Cerebellar cortex (tissue), 1 donor: ENCODE measurements at regions not wholly inside any gene's neighbourhood (a gene's known extent, or its start where the extent isn't known, plus 50 kb on each side); places are given as distances from the start of the nearest gene placed in this dataset.

Experiments
- DNase-seq: peaks from one replicate; pipeline ENCODE4 v3.0.0-alpha.2; 2015; ENCODE audit warnings: low spot score

DNA sequence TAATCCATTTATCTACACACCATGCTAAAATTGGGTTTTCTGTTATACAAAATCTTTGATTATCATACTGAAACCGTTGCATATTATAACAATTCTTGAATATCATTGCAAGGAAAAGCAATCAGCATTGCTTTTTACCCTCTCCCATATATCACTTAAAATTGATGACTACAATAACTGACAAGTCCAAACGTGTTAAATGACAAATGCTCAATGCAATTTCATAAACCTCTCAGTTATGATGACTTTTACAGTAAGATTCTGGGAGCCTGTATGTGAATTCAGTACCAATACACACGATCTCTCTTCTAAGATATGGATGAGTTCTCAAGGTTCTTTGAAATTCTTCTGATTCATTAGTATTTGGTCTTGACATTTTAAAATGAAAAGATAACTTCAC is 368.5 kb upstream of the TRIB2 start:
- DNase-seq: no peak

DNA sequence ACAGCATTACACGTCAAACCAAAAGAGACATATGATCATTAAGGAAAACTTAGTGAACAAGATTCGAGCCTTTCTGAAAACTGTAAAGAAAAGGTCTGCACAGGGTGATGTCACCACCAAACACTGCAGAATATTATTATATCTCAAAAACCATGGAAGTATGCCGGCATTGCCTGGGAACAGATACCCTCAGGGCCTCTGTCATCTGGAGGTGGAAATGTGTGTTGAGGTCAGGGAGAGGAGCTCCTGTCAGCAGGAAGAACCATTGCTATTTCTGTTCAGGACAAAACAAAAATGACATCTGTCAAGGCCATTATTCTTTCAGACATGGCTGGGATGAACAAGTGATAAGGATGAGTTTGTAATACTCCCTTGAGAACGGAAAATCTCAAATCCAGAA is 365.9 kb upstream of the TRIB2 start:
- no peak for DNase-seq

DNA sequence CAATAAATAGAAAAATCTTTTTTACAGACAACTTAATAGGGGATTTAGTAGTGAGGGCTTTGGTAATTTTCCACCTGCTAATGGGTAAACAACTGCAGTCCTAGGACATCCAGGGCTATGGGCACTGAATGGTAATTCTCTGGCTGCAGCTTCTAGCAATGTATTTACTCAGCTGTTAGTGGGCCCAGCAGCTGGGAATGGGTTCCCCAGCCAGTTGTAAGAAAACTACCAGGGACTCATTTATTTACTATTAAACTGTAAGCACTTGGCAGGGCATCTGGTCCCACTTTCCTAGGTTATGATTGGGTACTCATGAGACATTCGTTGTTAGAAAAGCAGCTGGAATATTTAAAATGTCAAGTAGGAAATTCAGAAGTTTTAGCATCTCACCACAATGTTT is 363.8 kb upstream of the TRIB2 start:
- DNase-seq: no peak

DNA sequence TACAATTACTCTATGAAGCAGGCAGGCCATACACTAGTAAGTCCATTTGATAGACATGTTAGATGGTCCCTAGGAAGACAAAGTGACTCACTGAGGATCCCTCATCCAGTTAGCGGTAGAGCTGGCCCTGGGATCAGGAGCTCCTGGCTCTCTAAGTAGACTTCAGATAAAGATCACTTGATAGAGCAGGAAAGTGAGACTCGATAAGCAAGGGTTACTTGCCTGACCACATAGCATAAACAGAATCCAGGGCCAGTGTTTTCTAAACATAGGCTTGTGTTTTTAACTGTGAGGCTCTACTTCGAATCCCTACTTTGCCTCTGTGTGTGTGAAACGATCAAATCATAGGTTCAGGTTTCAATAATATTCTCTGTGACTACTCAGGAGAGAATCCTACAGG is 355.2 kb upstream of the TRIB2 start:
- DNase-seq: no peak

DNA sequence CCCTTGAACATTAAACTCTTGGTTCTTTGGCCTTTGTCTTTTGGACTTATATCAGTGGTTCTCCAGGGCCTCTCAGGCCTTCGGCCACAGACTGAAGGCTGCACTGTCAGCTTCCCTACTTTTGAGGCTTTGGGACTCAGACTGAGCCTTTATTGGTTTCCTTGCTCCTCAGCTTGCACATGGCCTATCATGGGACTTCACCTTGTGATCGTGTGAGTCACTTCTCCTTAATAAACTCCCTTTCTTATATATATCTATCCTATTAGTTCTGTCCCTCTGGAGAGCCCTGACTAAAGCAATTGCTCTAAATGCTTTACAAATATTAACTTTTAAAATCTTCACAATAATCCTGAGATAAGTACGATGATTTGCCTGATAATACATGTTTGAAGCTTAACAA is 353.6 kb upstream of the TRIB2 start:
- no peak for DNase-seq

DNA sequence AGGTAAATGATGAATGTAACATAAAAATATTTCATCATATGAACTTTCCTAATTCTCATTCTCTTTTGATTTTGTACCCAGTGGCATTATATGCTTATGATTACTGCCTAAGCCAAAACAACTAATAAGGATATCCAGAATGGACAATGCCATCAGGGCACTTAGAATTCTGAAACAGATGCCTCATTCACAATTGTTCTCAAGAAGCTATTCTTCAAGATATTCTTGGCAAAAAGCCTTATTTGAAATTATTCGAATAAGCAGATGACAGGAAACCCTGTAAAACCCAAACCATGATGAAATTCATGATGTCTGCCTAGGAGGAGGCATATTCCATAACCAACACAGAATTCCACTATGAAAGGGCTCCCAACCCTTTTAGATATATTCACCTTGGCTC is 353.2 kb upstream of the TRIB2 start:
- no peak for DNase-seq

DNA sequence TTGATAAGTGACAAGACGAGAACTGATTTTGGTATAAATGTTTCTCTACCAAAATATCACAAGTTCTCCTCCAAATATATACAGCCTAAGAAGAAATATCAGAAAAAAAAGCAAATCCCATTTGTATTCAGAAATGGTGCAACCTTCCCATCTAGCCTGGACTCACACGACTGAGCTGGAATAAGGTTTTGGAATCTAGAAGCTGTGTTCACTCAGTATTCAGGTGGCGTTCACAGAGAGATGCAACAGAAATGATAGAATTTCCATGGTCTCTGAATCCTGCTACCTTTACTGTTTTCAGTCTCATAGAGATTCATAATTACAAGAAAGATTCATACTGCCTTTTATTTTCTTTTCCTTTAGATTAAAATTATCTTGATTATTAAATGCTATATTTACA is 347.2 kb upstream of the TRIB2 start:
- no peak for DNase-seq

DNA sequence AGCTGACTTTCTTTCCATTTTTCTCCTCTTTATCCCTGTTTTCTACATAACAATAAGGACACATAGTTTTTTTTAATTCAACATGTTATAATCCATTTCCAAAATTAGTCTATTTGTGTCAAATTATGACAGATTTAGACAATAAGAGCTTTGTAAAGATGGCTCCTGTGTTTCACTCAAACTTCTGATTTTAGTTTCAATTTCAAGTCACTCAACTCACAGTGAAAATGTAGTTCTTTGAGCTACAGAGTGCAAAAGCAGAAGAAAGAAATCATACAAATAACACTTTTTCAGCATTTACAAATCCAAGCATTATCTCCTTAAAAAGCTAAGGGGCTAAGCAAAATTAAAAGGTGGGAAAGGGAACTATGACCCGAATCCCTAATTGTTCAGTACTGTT is 340.7 kb upstream of the TRIB2 start:
- no peak for DNase-seq

DNA sequence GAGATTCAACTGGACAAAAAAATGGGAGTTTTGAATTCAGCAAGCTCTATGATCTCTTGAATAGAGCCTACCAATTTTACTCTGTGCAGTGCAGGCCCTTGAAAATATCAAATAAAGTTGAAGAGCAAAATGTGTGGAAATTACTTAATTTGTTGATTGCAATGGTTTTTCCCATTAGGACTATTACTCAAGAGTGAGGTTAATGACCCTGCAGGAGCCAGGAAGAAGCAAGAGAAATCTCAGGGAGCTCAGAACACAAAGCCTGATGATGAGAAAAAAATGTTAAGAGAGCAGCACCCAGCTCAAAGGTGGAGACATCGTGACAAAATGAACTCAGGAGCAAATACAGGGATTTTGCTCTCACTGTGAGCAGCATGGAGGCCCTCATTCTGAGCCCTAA is 337.6 kb upstream of the TRIB2 start:
- DNase-seq: no peak

DNA sequence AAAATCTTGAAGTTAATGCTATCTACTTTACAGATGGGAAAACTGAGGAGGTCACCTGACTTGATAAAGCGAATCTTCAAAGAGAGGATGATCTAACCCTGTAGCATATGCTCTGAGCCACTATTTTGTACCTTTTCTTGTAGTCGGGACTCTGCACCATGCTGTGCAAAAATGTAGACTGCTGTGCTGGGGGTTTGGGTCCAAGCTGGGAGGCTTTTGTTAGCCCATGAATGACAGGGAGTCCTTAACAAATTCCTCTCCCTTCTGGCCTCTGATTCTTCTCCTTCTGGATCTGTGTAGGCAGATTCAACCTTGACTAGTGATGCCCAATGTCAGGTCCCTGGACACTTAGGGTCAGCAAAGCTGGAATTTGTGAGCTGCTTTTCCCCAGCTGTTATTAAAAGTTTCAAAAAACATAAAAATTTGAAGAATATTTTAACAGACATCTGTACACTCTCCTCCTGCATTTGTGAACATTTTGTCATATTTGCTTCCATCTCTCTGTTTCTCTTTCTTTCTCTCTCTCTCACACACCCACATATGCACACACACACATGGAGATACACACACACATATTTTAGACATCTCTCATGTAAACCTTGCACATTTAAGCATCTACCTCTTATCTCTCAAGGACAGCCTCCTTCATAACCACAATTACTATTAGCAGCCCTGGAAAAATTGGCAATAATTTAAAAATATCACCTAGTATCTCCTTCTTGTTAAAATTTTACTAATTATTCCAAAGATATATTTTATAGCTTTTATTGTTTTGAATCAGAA is 335.0 kb upstream of the TRIB2 start:
- DNase-seq: no peak

DNA sequence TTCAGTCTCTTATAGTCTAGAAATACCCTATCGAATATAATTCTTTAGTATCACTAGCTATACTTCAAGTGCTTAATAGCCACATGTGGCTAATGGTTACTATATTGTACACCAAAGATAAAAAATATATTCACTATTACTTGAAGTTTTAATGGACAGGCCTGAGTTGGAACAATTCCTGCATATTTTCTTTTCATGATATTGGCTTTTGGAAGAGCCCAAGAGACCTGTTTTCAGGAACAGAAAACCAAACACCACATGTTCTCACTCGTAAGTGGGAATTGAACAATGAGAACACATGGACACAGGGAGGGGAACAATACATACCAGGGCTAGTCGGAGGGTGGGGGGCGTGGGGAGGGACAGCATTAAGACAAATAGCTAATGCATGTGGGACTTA is 334.4 kb upstream of the TRIB2 start:
- DNase-seq: no peak

DNA sequence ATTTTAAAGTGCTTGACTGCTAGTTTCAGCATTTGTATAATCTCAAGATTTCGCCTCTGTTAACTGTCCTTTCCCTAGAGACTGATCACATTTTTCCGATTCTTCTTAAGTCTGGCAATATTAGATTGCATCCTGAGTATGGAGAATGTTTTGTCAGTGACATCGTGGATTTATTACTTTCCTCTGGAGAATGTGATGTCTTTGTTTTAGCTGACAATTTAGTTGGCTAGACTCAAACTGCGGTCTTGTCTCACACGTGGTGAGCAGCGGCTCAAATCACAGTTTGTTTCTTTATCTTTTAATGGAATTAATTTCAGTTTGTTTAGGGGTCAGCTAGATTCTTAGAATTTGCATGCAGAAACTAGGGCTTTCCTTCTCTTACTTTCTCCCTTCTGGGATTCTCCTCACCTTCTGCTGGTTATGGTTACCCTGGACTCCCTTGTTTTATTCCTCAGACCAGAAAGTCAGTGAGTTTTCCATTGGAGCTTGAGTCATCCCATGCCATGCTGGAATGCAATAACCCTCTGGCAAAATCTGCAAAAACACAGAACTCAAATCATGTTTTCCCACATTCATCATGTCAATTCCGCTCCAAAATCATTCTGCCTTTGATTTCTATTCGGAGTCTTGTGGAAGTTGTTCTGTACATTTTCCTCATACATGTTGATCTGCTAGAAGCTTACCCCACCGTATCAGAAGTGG is 327.2 kb upstream of the TRIB2 start:
- DNase-seq: no peak

DNA sequence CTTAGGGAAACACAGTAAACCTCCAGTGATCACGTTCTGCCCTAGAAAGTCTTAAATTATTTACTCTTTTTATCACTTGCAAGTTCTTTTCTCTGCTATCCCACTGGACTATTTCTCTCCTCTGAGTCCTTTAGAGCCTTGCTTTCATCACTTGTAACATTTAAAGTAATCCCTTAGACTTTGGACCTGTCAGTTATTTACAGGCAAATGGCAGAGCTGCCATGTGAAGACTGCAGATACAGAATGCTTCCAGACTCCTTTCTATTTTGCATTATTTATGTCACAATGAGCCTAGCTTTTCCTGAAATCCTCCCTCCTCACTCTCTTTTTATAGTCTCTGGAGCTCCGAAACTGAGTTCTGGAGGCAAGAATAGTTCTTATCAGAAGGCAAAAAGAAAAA is 325.6 kb upstream of the TRIB2 start:
- no peak for DNase-seq

DNA sequence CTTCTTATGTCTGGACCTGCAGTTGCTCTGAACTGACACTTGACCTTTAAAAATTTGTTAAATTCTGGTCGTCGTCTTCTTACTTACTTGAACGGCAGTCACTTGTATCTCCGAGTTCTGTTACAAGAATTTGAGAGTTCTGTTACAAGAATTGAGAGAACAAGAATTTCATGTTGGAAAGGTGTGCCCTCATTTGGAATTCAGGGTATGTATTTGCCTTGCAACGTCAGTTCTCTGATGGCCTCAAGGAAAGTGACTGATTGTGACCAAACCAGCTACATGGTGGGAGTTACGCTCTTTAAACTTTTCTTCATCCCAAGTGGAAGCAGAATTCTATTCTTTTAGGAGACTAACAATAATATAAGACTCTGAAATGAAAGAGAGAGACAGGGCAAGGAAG is 320.0 kb upstream of the TRIB2 start:
- DNase-seq: no peak

DNA sequence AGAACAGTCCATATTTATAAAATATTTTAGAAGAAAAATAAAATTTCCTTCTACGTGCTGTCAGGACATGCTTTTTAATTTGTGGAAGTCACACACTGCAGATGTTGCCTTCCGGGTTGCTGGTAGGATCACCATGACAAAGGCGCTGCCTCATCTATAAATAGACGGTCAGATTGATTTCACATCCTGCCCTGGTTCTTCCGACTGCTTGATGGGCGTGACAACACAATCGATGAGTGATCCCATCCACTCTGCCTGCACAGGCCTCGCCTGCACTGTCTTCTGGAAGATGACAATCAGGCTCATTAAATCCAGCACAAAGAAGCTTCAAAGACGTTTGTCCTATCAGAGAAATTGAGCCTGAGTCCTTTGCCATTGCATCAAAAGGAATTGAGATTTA is 318.9 kb upstream of the TRIB2 start:
- no peak for DNase-seq

DNA sequence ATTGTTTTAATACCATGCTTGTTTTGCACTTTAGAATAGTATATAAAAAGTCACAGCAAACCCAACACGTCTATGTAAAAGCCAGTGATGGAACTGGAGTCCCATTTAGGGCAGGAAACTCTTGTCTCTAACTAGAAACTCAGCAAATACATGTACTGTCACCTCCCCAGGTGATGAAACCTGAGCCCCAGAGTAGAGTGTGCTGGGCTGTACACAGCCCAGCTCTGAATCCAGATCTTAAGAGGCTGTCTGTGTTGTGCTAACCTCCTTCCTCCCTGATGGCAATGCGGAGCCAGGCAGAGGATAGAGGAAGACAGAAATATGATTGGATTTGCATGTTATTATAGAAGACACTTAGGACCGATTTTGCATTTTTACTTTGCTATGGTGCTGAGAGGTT is 317.5 kb upstream of the TRIB2 start:
- DNase-seq: no peak

DNA sequence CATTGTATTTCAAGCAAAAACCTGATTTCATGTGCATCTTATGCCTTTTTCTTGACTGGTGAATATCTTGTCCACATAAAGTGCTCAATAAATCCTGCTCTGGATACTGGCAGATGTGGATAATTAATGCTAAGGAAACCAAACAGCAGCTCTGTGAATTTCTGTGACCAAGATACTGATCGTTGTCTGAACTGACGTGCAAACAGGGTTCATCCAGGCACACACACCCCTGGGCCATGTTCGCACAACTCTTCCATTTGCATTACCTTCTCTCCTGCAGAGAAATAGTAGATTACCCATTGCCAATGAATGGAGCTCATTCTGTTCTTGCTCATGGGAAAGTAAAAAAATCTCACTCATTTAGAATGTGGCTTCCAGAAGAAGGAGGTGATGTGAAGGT is 316.2 kb upstream of the TRIB2 start:
- no peak for DNase-seq

DNA sequence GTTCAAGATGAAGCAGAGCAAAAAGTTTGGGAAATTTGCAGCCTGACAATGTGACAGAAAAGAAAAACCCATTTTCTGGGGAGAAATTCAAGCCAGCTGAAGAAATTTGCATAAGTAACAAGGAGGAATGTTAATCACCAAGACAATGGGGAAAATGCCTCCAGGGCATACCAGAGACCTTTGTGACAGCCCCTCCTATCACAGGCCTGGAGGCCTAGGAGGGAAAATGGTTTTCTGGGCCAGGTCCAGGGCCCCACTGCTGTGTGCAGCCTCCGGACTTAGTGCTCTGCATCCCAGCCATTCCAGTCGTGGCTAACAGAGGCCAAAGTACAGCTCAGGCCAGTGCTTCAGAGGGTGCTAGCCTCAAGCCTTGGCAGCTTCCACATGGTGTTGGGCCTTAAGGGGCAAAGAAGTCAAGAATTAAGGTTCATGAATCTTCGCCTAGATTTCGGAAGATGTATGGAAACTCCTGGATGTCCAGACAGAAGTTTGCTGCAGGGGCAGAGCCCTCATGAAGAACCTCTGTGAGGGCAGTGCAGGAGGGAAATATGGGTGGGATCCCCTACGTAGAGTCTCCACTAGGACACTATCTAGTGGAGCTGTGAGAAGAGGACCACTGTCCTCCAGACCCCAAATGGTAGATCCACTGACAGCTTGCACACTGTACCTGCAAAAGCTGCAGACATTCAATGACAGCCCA is 314.1 kb upstream of the TRIB2 start:
- no peak for DNase-seq

DNA sequence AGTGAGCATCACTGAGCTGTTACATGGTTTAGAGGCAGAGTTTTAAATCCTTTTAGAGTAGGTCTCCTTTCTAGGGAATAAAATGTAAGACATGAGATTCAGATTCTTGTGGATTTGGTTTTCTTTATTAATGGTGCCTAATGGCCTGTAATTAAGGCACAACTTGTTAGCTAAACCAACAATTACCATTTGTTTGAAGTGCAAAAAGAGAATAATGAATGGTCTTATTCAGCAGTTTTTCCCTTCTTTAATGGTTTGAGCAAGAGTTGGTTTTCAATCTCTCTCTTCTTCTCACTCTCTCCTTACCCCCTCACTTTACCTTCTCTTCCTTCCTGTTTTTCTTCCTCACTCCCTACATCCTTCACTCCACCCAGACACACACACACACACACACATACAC is 312.2 kb upstream of the TRIB2 start:
- no peak for DNase-seq

DNA sequence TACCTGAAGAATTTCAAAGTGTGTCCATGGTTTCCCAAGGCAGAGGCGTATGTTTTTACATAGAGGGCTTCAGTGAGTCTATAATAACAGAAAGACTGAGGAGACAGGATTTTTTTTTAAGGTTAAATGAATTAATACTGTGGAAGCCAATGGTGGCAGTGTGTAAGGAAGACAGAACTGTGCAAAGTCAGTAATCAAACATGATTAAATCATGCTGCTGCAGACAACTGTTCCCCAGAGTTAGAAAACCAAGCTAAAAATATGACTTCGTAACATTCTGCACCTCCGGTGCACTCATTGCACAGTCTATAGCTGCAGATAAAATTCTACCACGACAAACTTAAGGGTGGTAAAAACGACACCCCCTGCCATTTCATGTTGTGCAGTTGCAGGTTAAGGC is 309.6 kb upstream of the TRIB2 start:
- DNase-seq: no peak

DNA sequence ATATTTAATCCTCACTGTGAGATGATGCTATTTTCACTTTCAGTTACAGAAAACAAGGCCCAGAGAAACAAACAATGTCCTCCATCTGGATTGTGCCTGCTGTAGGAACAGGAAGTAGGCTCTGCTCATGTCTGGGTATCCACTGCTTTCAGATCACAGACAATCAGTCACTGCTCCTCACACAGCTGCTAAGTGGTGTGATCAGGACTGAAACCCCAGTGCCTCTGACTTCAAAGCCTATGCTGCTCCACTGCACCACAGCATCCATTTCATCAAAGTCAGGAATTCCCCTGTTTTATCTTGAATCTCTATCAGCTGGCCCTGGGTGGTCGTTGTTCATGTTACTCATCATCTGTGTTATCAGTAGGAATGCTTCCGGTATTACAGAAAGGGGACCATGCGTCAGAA is 303.8 kb upstream of the TRIB2 start:
- no peak for DNase-seq

DNA sequence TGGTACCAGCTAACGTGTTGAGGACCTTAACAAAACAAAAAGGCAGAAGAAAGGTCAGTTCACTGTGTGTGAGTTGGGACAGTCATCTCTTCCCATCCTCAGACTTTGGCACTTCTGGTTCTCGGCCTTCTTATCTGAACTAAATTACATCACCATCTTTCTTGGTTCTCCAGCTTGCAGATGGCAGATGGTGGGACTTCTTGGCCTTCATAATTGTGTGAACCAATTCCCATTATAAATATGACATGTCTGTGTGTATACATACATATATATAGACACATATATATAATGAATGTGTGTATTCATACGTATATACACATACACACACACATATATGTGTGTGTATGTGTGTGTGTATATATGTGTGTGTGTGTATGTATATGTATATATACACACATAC is 301.2 kb upstream of the TRIB2 start:
- DNase-seq: no peak

DNA sequence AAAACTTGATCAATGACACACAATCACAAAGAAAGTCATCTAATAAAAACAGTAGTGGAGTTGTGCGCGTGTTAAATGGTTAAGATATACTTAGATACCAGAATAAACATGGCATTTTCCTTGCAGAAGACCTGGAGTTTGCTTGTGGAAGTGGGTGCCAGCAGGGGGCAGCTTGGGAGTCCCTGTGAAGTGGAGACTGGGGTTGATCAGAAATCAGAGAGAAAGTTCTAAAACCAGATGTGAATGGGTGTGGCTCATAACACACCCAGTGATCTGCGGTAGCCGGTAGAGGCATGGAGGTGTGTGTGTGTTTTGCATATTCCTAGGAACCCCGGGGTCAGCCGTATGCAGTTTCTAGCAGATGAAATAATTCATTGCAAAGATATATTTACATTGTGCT is 300.1 kb upstream of the TRIB2 start:
- DNase-seq: peak; percentile 6
